Central memory CD8-positive, alpha-beta T cell (primary cell): ENCODE measurements at regions not wholly inside any gene's neighbourhood (a gene's known extent, or its start where the extent isn't known, plus 50 kb on each side); places are given as distances from the start of the nearest gene placed in this dataset.

ENCODE experiments used
- ATAC-seq: fragments of 150-1000 bp; cut with Tn5 transposase; replicated peaks from 2 replicates; pipeline ENCODE4 v1.10.0; 2022; ENCODE audit warnings: mild to moderate bottlenecking, moderate FRiP score, moderate number of reproducible peaks; ENCODE audit not compliant: poor library complexity, severe bottlenecking; ENCODE audit errors: extremely low read depth
- DNase-seq, 2 donors: peaks; one replicate each; pipeline ENCODE4 v3.0.0; 2021; ENCODE audit warnings: low spot score in 2 of 2
- H3K27ac Mint-ChIP-seq: one replicate; pipeline ENCODE4 v1.8.0; 2022; ENCODE audit warnings: low read depth, mild to moderate bottlenecking, moderate library complexity, mixed read lengths
- H3K27me3 Mint-ChIP-seq: one replicate; pipeline ENCODE4 v1.8.0; 2022; ENCODE audit warnings: mixed read lengths
- H3K36me3 Mint-ChIP-seq: one replicate; pipeline ENCODE4 v1.8.0; 2022; ENCODE audit warnings: mild to moderate bottlenecking, moderate library complexity, mixed read lengths; ENCODE audit not compliant: insufficient read depth
- H3K4me1 Mint-ChIP-seq: one replicate; pipeline ENCODE4 v1.8.0; 2022; ENCODE audit warnings: mixed read lengths
- H3K4me3 Mint-ChIP-seq: one replicate; pipeline ENCODE4 v1.8.0; 2022; ENCODE audit warnings: mild to moderate bottlenecking, moderate library complexity, mixed read lengths
- H3K9me3 Mint-ChIP-seq: one replicate; pipeline ENCODE4 v1.8.0; 2022; ENCODE audit warnings: mixed read lengths

DNA sequence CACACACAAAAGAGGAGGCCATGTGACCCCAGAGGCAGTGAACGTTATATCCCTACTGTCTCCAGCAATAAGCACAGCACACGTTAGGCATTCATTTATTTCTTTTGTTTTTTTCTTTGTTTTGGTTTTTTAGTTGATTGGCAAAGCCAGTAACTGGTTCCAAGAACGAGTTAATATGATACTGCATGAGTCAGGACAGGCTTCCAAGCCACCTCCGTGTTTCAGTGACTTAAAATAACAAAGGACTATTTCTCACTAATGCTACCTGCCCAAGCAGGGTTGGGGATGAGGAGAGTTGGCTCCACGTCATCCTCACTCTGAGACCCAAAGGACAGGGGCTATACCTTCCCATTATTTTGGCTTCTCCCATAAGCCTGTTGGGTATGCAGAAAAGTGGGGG is 130.5 kb downstream of the ST8SIA2 start:
- peaks cover 20% of the 10 kb centered on the region for H3K27me3 Mint-ChIP-seq
- no peak overlapping the region for H3K27ac Mint-ChIP-seq
- ATAC-seq: no peak
- no peaks in the 10 kb centered on the region for H3K9me3 Mint-ChIP-seq
- no peaks in the 10 kb centered on the region for H3K4me1 Mint-ChIP-seq
- H3K4me3 Mint-ChIP-seq: no peak overlapping the region
- no peak for DNase-seq
- H3K36me3 Mint-ChIP-seq: no peaks in the 10 kb centered on the region

DNA sequence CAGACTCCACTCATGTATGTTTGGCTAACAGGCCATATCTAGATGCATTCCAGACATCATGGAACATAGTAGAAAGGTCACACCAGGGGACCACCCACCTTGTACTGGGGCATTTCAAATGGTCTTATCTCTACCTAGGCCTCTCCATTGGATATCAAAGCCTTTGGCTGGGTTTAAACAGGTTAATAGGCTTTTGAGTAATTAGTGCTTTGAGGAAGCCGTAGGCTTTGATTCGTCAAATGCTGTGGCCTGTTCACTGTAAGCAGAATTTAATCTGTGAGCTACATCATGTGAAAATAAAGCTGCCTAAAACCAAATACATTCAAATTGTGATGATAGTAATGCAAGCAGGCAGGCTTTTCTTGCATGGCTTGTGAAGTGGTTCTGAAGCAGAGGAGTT is 129.5 kb downstream of the ST8SIA2 start:
- DNase-seq (no peak), ATAC-seq (no peak)
- Mint-ChIP-seq H3K4me3 (no peak overlapping the region), H3K27me3 (peaks cover 10% of the 10 kb centered on the region), H3K36me3 (no peaks in the 10 kb centered on the region), H3K4me1 (no peaks in the 10 kb centered on the region), H3K9me3 (no peaks in the 10 kb centered on the region), H3K27ac (no peak overlapping the region)

DNA sequence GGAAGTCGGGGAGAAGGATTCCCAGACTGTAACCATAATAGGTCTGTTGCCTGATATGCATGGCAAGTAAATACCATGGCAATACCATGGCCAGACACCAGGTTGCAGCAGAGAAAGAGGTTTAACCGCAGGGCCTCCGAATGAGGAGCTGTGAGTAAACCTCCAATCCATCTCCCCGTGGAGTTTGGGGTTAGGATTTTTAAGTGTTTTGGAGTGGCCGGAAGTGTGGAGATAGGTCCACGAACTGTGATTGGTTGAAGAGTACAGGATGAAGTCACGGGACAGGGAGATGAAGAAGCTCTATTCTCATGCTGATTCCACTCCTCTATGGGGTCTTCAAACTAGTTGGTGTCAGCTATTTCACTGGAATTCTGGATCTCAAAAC is 127.9 kb downstream of the ST8SIA2 start:
- H3K27ac Mint-ChIP-seq: no peak overlapping the region
- H3K4me3 Mint-ChIP-seq: no peak overlapping the region
- DNase-seq: no peak
- no peaks in the 10 kb centered on the region for H3K36me3 Mint-ChIP-seq
- H3K9me3 Mint-ChIP-seq: no peaks in the 10 kb centered on the region
- no peaks in the 10 kb centered on the region for H3K4me1 Mint-ChIP-seq
- ATAC-seq: peak; percentile 43
- H3K27me3 Mint-ChIP-seq: no peaks in the 10 kb centered on the region

DNA sequence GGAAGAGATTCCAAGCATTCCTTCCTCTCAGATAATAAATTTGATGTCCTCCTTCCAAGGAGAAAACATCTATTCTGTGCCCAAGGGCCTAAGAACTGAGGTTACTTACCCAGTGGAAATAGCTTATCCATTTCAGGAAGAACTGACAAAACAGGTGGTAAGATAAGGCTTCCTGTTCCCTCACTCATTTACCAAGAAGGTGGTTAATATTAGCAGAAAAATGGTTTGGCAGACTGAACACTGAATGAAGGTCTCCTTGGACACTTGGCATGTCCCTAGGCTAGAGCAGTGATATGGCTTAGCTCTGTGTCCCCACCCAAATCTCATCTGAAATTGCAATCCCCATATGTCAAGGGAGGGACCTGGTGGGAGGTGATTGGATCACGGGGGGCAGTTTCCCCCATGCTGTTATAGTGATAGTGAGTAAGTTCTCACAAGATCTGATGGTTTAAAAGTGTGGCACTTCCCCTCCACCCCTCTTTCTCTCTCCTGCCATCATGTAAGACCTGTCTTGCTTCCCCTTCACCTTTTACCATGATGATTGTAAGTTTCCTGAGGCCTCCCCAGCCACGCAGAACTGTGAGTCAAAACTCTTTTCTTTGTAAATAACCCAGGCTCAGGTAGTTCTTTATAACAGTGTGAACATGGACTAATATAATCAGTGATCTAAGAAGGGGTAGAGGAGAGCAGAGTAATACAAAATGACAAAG is 127.4 kb downstream of the ST8SIA2 start:
- ATAC-seq: no peak
- Mint-ChIP-seq H3K4me1 (no peaks in the 10 kb centered on the region), H3K27ac (no peak overlapping the region), H3K9me3 (no peaks in the 10 kb centered on the region), H3K27me3 (no peaks in the 10 kb centered on the region), H3K4me3 (no peak overlapping the region), H3K36me3 (no peaks in the 10 kb centered on the region)
- no peak for DNase-seq

DNA sequence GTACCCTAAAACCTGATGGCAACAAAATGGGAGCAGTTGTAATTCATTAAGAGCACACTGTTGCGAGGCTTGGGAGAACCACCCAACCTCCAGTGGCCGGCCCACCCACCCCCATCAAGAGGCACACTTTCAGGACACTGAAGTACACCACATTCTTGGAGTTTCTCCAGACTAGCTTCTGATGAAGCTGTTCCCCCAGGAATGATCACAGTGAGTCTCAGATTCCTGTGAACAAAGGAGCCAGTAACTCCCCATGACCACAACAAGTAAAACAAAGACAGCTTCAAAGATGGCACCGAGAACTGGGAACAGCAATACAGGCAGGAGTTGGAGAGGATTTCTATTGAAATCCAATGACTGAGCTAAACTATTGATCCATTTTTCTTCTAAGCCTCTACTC is 126.0 kb downstream of the ST8SIA2 start:
- no peaks in the 10 kb centered on the region for H3K4me1 Mint-ChIP-seq
- DNase-seq (no peak), ATAC-seq (no peak)
- H3K36me3 Mint-ChIP-seq: no peaks in the 10 kb centered on the region
- H3K27me3 Mint-ChIP-seq: peaks cover 12% of the 10 kb centered on the region
- no peak overlapping the region for H3K4me3 Mint-ChIP-seq
- no peaks in the 10 kb centered on the region for H3K9me3 Mint-ChIP-seq
- H3K27ac Mint-ChIP-seq: no peak overlapping the region
